GM19397 (cell line): ENCODE measurements at regions not wholly inside any gene's neighbourhood (a gene's known extent, or its start where the extent isn't known, plus 50 kb on each side); places are given as distances from the start of the nearest gene placed in this dataset.

ENCODE experiments used
- ATAC-seq: cut with Tn5 transposase; IDR thresholded peaks from one replicate; pipeline ENCODE4 v1.9.1; 2021; ENCODE audit warnings: mild to moderate bottlenecking, moderate library complexity; ENCODE audit not compliant: unreplicated experiment

- ATAC-seq, result no peak
Measured at GRCh38 chr3:5304188-5304587, 116.7 kb downstream of the EDEM1 start.

GRCh38 chr3:5304789-5305683 lies 117.5 kb downstream of the EDEM1 start:
- peak; percentile 59 for ATAC-seq

GRCh38 chr3:5305684-5305989 lies 118.1 kb downstream of the EDEM1 start:
- ATAC-seq, result peak; percentile 14

GRCh38 chr3:5309171-5309570 lies 121.7 kb downstream of the EDEM1 start:
- ATAC-seq, result no peak

- no peak for ATAC-seq
Measured at GRCh38 chr3:5309602-5310001, 122.1 kb downstream of the EDEM1 start.

GRCh38 chr3:5310509-5310908 lies 123.0 kb downstream of the EDEM1 start:
- ATAC-seq, result no peak

GRCh38 chr3:5312290-5312689 lies 124.8 kb downstream of the EDEM1 start:
- ATAC-seq, result no peak

- ATAC-seq, result no peak
Measured at GRCh38 chr3:5314897-5315296, 127.4 kb downstream of the EDEM1 start.

- ATAC-seq, result no peak
Measured at GRCh38 chr3:5317557-5317956, 130.1 kb downstream of the EDEM1 start.

- no peak for ATAC-seq
Measured at GRCh38 chr3:5319454-5319853, 131.9 kb downstream of the EDEM1 start.

GRCh38 chr3:5321666-5322340 lies 134.3 kb downstream of the EDEM1 start:
- ATAC-seq, result no peak

- ATAC-seq, result no peak
Measured at GRCh38 chr3:5324780-5325179, 137.3 kb downstream of the EDEM1 start.

GRCh38 chr3:5330152-5330810 lies 142.8 kb downstream of the EDEM1 start:
- ATAC-seq, result no peak

- ATAC-seq, result no peak
Measured at GRCh38 chr3:5331567-5332269, 144.2 kb downstream of the EDEM1 start.

- ATAC-seq, result no peak
Measured at GRCh38 chr3:5332270-5332956, 144.9 kb downstream of the EDEM1 start.

- ATAC-seq, result no peak
Measured at GRCh38 chr3:5339967-5340535, 152.5 kb downstream of the EDEM1 start.

GRCh38 chr3:5341610-5342009 lies 154.1 kb downstream of the EDEM1 start:
- no peak for ATAC-seq

- ATAC-seq, result no peak
Measured at GRCh38 chr3:5343459-5343858, 156.0 kb downstream of the EDEM1 start.

GRCh38 chr3:5344707-5345106 lies 157.2 kb downstream of the EDEM1 start:
- ATAC-seq, result no peak

GRCh38 chr3:5347486-5347885 lies 160.0 kb downstream of the EDEM1 start:
- ATAC-seq, result no peak
